ENCODE measurements at regions not wholly inside any gene's neighbourhood (a gene's known extent, or its start where the extent isn't known, plus 50 kb on each side); places are given as distances from the start of the nearest gene placed in this dataset.

DNA sequence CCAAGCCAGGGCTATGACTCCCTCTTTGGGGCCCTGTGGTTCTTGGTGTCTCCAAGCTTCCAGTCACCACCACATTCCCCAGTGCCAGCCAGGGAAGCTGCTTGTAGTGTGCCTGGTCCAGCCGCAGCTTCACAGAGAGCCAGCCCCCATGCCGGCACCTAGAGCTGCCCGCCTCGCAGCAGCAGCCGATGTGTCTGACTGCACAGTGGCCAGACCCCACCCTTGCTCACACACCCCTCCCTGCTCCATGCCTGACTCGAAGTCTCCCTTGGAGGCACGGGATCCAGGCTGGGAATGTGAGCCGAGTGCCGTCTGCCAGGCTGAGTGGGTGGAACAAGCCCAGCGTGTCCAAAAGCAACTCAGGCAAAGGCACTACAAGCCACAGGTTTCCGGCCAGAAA lies 123.3 kb upstream of the SFSWAP start:
- DNase-seq (ENCODE audit: low read depth in 1 of 2, low spot score in 1 of 2) = no peak
- TF ChIP-seq, protein P1, sequence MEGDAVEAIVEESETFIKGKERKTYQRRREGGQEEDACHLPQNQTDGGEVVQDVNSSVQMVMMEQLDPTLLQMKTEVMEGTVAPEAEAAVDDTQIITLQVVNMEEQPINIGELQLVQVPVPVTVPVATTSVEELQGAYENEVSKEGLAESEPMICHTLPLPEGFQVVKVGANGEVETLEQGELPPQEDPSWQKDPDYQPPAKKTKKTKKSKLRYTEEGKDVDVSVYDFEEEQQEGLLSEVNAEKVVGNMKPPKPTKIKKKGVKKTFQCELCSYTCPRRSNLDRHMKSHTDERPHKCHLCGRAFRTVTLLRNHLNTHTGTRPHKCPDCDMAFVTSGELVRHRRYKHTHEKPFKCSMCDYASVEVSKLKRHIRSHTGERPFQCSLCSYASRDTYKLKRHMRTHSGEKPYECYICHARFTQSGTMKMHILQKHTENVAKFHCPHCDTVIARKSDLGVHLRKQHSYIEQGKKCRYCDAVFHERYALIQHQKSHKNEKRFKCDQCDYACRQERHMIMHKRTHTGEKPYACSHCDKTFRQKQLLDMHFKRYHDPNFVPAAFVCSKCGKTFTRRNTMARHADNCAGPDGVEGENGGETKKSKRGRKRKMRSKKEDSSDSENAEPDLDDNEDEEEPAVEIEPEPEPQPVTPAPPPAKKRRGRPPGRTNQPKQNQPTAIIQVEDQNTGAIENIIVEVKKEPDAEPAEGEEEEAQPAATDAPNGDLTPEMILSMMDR (IDR thresholded peaks at IDR 0.05; ENCODE audit: low read depth, low read length) = no peak
- no peaks in the 10 kb centered on the region for H3K9me3 ChIP-seq (ENCODE audit: low read depth)
- H3K36me3 ChIP-seq = no peaks in the 10 kb centered on the region
- H3K27ac ChIP-seq = no peak overlapping the region
- H3K4me1 ChIP-seq (ENCODE audit: low read depth) = peaks cover 2% of the 10 kb centered on the region
- no peak overlapping the region for H3K4me3 ChIP-seq
- H3K27me3 ChIP-seq = no peaks in the 10 kb centered on the region

DNA sequence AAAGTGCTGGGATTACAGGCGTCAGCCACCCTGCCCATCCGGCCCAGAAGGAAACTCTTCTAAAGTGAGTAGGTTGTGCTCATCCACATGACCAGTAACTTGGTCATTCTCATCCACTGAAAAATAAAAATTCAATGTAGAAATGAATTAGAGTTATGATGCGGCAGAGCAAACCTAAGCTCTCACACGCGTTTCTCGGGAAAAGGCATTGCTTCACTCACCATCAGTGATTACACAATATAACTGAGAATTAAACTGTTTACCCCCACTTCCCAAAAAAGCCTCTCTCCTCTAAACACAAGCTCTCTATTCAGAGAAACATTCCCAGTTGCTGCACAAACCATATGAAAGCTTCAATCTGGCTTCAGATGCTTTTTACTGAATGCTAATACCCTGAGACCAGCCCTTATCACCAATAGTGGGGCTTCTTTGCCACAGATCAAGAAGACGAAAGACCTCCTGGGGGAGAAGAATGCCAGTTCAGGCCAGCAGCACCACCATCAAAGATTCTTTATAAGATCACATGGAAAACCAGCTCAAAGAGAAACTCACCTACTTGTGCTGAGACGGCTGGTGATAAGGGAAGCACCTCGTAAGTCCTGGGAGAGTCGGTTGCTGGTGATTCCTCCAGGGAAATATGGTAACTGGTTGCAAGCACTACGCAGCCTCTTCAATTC lies 121.5 kb upstream of the SFSWAP start:
- no peak for DNase-seq (ENCODE audit: low read depth in 1 of 2, low spot score in 1 of 2)
- Histone ChIP-seq H3K27me3 (no peaks in the 10 kb centered on the region), H3K4me3 (no peak overlapping the region), H3K9me3 (ENCODE audit: low read depth) (no peaks in the 10 kb centered on the region), H3K36me3 (no peaks in the 10 kb centered on the region), H3K4me1 (ENCODE audit: low read depth) (peaks cover 10% of the 10 kb centered on the region), H3K27ac (no peak overlapping the region)
- TF ChIP-seq, protein P1 (IDR thresholded peaks at IDR 0.05; ENCODE audit: low read depth, low read length) = no peak

DNA sequence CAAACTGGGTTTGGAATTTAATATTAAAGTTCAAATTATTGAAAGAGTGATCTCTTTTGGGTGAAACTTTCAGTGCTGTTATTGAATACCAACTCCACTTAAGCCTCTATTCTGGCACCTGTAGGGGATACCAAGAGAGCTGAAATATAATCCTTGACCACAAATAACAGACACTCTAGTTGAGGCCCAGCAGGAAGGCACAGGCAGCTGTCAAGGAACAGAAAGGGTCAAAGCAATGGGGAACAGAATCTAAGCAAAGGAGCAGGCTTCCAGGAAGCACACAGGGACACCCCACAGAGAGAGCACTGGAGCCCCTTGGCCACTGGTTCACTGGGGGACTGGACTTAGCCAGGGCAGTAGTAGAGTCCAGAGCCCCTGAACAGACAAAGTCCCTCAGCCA lies 120.9 kb upstream of the SFSWAP start:
- peaks cover 10% of the 10 kb centered on the region for H3K4me1 ChIP-seq (ENCODE audit: low read depth)
- H3K27ac ChIP-seq = no peak overlapping the region
- H3K27me3 ChIP-seq = no peaks in the 10 kb centered on the region
- no peak overlapping the region for H3K4me3 ChIP-seq
- H3K9me3 ChIP-seq (ENCODE audit: low read depth) = no peaks in the 10 kb centered on the region
- H3K36me3 ChIP-seq = no peaks in the 10 kb centered on the region
- no peak for DNase-seq (ENCODE audit: low read depth in 1 of 2, low spot score in 1 of 2)
- TF ChIP-seq, protein P1 (IDR thresholded peaks at IDR 0.05; ENCODE audit: low read depth, low read length) = no peak

DNA sequence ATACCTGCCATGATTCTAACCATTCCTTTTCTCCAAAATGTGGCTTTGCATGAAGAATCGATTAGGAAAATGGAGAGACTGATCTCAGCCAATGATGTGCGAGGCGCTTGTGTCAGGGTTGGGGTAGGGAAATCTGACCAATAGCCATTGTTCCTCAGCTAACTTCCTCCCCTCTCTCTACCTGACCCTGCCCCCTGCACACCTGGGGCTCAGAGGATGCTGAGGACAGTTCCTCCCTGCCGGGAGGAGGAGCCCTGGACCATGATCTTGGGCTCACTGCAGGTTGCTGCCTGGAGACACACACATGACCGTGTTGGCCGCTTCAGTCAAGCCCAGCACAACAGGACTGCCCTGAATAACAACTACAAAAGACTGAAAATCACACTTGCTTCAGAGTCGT lies 119.8 kb upstream of the SFSWAP start:
- DNase-seq (ENCODE audit: low read depth in 1 of 2, low spot score in 1 of 2) = no peak
- Histone ChIP-seq H3K27me3 (no peaks in the 10 kb centered on the region), H3K36me3 (no peaks in the 10 kb centered on the region)

DNA sequence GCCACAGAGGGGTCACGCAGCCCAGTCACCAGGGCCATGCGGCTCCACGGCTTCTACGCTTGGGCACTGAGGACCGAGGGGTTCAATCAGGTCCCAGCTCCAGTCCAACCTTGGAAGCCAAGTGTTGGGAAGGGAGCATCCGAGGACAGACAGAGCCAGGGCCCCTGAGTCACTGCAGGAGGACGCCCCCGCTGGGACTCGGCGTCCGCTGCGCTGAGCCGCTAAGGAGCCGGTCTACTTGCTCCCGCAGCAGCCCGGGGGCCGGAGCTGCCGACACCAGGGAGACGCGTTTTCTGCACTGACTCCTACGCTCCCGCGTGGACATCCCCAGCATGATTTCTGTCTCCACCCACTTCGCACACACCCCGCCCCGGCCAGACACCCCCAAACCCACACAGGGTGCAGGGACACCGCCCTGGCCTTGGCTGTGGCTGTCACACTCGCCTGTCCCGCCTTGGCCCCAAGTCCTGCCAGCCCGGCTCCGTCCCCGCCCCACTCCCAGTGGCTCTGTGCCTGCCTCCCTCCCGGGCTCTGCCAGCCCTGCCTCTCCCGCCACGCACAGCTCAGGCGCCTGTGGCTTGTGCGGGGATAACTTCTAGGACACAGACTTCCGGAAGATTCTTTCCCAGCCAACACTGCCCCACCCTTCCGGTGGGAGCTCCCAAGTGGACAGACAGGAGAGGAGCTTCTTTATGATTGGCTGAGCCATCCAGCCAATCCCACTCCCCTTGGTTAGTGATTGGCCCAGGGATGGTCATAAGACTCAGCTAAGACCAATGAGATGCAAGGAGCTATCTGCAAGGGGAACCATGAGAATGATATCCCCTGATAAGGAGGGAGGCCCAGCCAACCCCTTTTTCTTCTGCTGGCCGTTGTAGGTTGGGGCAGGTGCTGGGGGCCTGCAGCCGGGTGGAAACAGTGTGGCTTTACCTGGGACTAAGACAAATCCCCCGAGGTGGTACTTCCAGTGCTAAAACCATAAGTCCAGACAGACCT lies 118.9 kb upstream of the SFSWAP start:
- Histone ChIP-seq H3K9me3 (ENCODE audit: low read depth) (no peaks in the 10 kb centered on the region), H3K27me3 (no peaks in the 10 kb centered on the region), H3K36me3 (no peaks in the 10 kb centered on the region), H3K4me3 (no peak overlapping the region), H3K27ac (no peak overlapping the region), H3K4me1 (ENCODE audit: low read depth) (peaks cover 10% of the 10 kb centered on the region)
- TF ChIP-seq, protein P1 (IDR thresholded peaks at IDR 0.05; ENCODE audit: low read depth, low read length) = no peak
- no peak for DNase-seq (ENCODE audit: low read depth in 1 of 2, low spot score in 1 of 2)

More for the DNA sequence above, 119.8 kb upstream of the SFSWAP start:
- Histone ChIP-seq H3K4me3 (no peak overlapping the region), H3K4me1 (ENCODE audit: low read depth) (peaks cover 10% of the 10 kb centered on the region), H3K9me3 (ENCODE audit: low read depth) (no peaks in the 10 kb centered on the region), H3K27ac (no peak overlapping the region)
- TF ChIP-seq, protein P1 (IDR thresholded peaks at IDR 0.05; ENCODE audit: low read depth, low read length) = no peak
